SH-SY5Y (cell line): ENCODE measurements at regions not wholly inside any gene's neighbourhood (a gene's known extent, or its start where the extent isn't known, plus 50 kb on each side); places are given as distances from the start of the nearest gene placed in this dataset.

Experiments used
- GATA2 ChIP-seq: IDR thresholded peaks from 2 replicates; pipeline ENCODE4 v1.6.1; 2011; ENCODE audit warnings: mild to moderate bottlenecking, low read depth, low read length
- GATA3 ChIP-seq: IDR thresholded peaks from 2 replicates; pipeline ENCODE4 v1.6.1; 2011; ENCODE audit warnings: low read depth, mild to moderate bottlenecking, low read length, moderate library complexity

DNA sequence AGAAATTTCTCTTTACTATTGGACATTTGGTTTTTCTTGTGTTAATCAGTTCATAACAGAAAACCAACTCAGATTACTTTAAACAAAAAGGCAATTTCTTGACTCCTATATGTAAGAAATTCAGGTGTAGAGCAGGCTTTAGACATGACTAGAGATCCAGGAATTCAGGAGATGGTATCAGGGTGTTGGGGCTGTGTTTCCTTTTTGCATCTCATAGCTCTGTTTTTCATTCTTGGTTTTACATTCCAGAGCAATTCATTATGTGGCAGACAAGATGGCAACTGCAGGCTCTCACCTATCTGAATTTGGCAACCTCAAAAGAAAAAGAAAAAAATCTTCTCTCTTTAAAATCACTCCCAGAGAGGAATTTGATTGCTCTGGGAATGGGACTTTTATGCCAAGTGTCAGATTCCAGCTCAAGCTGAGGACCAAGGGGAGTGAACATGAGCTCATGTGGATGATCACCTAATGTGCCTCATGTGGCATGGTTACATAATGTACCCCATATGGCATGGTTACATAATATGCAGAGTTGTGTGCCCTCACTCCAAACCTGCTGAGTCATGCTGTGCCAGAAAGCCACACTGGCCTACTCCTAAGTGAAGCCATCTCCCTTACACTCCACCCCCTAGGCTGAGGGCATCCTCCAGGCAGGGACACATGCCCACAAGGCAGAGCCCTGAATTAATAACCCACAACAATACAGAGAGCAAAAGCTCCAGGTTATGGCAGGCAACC is 282.7 kb downstream of the MBD2 start:
- TF ChIP-seq GATA2 (no peak), GATA3 (no peak)
